LHCN-M2 (cell line): ENCODE measurements at regions not wholly inside any gene's neighbourhood (a gene's known extent, or its start where the extent isn't known, plus 50 kb on each side); places are given as distances from the start of the nearest gene placed in this dataset.

Source experiments
- DNase-seq: peaks from one replicate; pipeline ENCODE4 v3.0.0-alpha.2; 2012; ENCODE audit warnings: low read depth

- DNase-seq: no peak
Measured at GRCh38 chr16:66207883-66208265, 158.6 kb upstream of the CDH5 start.

GRCh38 chr16:66207139-66207882, 159.2 kb upstream of the CDH5 start:
- DNase-seq: peak; percentile 31

- DNase-seq: no peak
Measured at GRCh38 chr16:66206363-66206762, 160.1 kb upstream of the CDH5 start.

GRCh38 chr16:66205287-66206231, 160.9 kb upstream of the CDH5 start:
- peak; percentile 79 for DNase-seq

- DNase-seq: peak; percentile 22
Measured at GRCh38 chr16:66204756-66205155, 161.7 kb upstream of the CDH5 start.

GRCh38 chr16:66203476-66203875, 163.0 kb upstream of the CDH5 start:
- no peak for DNase-seq

- no peak for DNase-seq
Measured at GRCh38 chr16:66199189-66199588, 167.3 kb upstream of the CDH5 start.

- DNase-seq: no peak
Measured at GRCh38 chr16:66198641-66199040, 167.8 kb upstream of the CDH5 start.

- DNase-seq: no peak
Measured at GRCh38 chr16:66197668-66198278, 168.7 kb upstream of the CDH5 start.

GRCh38 chr16:66196770-66197169, 169.7 kb upstream of the CDH5 start:
- DNase-seq: no peak

GRCh38 chr16:66194866-66195265, 171.6 kb upstream of the CDH5 start:
- DNase-seq: no peak

GRCh38 chr16:66193543-66194229, 172.8 kb upstream of the CDH5 start:
- no peak for DNase-seq

GRCh38 chr16:66190411-66190810, 176.1 kb upstream of the CDH5 start:
- DNase-seq: no peak

- peak; percentile 65 for DNase-seq
Measured at GRCh38 chr16:66189951-66190350, 176.5 kb upstream of the CDH5 start.

GRCh38 chr16:66188917-66189725, 177.4 kb upstream of the CDH5 start:
- no peak for DNase-seq

GRCh38 chr16:66186251-66186785, 180.2 kb upstream of the CDH5 start:
- no peak for DNase-seq

GRCh38 chr16:66182592-66182991, 183.9 kb upstream of the CDH5 start:
- DNase-seq: no peak

GRCh38 chr16:66176731-66177130, 189.8 kb upstream of the CDH5 start:
- DNase-seq: no peak

- DNase-seq: no peak
Measured at GRCh38 chr16:66176111-66176510, 190.4 kb upstream of the CDH5 start.

- DNase-seq: no peak
Measured at GRCh38 chr16:66175636-66176035, 190.9 kb upstream of the CDH5 start.

GRCh38 chr16:66175058-66175457, 191.4 kb upstream of the CDH5 start:
- DNase-seq: no peak
